GM18520 (cell line): ENCODE measurements at regions not wholly inside any gene's neighbourhood (a gene's known extent, or its start where the extent isn't known, plus 50 kb on each side); places are given as distances from the start of the nearest gene placed in this dataset.

Experiments used
- ATAC-seq: cut with Tn5 transposase; IDR thresholded peaks from one replicate; pipeline ENCODE4 v1.9.1; 2021; ENCODE audit not compliant: unreplicated experiment

DNA sequence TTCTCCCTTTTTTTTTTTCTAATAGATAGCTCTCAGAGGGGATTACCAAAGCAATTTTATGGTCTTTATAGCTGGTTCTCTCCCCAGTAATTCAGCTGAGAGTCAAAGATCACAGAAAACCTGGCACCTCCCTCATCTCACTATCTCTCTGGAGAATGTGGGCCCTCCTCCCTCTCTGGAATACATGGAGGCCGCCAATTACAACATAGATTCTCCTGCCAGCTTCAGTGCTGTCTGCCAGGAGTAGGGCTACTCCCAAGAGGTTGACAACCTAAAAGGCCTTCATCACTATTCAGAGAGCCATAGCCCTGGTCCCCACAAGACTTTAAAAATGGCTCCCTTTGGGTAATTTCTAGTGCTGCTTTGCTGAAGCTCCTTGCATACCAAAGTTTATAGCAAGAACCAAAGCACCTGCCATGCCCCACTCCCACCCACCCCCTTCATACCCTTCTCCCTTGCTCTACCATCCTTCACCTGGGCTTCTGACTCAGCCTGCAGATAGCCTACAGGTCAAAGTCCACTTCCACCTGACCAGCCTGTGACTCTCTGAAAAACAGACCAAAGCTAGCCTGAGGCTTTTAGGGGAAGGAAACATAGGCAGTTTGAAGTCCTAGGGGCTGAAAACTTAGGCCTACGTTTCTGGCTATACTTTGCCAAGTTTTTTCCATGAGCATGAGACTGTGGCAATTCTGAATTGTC lies 472.3 kb downstream of the TNS1 start:
- ATAC-seq: no peak

DNA sequence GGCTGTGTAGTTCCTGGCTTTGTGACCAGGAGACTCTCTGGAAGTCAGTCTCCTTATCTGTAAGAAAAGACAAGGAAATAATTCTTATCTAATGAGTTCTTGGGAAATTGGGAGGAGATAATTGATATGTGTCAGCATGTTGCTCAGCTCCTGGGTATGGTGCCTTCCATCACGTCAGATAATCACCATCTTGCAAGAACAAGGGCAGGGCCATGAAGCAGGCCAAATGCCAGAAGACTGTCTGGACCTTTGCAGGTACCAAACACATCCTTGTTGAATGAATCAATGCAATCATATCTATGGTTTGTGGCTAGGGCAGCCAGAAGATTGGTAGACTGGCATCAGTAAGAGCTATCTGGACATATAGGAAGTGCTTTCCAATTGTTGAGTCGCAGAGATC lies 473.5 kb downstream of the TNS1 start:
- ATAC-seq: no peak

DNA sequence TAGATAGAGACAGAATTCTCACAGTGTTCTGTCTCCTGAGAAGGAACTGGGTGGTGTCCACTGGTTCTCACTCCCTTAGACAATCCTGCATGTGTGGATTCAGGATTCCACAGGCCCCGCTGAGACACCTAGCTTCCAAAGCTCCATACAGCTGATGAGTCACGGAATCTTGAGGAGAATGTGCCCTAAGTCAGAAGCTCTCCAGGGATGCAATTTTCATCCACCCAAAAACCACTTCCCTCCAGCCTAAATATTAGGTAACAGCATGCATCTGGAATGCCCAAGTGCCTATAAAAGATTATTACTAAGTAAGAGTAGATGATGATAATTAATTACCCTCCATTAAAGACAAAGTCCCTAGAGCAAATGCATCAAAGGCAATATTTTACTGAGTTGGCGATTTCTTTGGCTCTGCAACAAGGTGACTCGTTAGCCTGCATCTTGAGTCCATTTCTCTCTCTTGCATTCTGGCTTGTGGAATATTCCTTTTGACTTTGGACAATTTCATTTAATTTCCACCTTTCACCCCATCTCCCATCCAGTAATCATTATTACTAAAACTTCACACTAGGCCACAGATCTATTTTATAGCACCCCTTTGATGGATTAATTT lies 475.1 kb downstream of the TNS1 start:
- no peak for ATAC-seq

DNA sequence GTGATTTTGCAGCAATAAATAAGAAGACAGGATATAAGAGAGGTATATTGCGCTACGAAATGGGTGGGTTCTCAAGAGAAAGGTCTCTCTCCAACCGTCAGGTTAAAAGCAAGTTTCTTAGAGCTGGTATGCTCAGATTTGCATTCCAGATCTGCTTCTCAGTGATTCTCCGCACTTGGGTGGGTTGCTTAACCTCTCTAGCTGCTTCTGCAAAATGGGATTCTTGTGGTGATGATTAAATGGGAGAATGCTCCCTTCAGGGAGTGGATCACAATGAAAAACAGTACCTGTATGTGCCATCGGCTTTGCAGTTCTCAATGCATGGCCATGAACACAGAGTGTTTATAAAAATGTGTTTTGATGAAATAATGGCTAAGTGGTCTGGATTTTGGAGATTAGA lies 477.7 kb downstream of the TNS1 start:
- no peak for ATAC-seq

DNA sequence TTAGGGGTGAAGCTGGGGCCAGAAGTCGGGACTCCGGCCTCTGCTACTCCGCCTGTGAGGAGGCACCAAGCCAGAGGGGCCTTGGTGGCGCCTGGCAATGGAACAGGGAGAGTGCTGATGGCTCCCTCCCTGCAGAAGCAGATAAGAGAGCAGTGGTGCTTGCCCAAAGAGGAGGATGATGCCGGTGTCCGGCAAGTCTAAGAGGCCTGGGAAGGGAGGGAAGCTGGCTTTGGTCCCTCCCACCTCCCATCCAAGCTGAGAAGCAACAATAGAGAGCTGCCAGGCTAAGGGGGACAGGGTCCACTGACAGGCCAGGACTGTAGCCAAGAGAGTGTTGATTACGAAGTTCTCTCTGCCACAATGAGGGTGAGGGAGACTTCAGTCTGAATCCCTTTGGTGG lies 479.5 kb downstream of the TNS1 start:
- no peak for ATAC-seq

DNA sequence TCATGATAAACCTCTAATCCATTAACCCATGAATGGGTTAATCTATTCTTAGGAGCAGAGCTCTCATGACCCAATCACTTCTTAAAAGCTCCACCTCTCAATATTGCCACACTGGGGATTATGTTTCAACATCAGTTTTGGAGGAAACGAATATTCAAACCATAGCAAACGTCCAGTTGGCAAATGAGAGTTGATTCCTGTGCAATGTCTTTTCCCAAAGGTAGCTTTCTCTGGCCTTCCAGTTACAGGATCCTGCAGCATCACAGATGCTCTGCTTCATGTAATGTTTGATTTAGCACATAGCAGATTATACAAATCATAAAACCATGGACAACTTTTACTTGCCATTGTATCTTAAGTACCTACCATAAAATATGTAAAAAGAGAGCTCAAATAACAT lies 481.0 kb downstream of the TNS1 start:
- no peak for ATAC-seq

DNA sequence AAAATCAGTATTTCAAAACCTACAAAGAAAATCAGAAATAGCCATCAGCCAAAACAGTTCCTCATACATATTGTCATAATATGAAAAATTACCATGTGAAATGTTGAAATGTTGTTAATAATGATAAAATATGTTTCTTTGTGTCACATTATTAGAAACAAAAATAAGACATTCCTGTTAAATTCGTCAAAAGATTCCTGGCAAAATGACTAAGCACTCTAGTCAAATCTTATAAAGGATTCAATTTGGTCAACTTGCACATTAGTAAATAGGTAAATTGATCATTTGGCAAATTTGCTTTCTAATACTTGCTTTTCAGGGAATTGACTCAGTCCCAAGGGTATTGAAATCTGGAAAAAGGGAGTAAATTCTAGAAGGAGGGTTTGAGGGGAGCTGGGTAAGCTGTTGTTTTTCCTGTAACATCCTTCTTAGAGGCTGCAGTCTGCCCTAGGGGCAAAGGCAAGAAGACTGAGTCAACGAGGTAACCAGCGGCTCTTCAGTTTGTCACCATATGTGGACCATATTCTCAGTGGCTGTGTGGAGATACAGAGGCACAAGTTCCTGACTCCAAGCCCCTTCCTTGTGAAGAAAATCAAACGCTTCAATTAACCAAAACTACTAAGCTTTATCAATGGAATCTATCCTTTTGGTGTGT lies 482.3 kb downstream of the TNS1 start:
- ATAC-seq: no peak

DNA sequence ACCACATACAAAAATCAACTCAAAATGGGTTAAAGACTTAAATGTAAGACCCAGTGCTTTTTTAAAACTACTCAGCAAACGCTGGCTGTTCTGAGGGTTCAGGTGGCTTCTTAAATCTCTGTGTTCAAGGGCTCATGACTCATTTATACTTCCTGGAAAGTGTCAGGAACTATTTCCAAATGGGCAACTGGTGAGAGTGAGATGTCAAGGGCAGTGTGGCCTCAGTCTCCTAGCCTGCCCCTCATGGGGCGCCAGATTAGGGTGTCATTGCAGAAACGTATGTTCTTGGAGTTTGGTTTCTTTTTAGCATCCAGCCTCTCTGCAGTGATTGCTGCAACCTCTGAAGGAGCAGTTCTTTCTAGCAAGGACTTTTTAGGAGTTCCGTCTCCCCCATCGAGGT lies 485.4 kb downstream of the TNS1 start:
- no peak for ATAC-seq

DNA sequence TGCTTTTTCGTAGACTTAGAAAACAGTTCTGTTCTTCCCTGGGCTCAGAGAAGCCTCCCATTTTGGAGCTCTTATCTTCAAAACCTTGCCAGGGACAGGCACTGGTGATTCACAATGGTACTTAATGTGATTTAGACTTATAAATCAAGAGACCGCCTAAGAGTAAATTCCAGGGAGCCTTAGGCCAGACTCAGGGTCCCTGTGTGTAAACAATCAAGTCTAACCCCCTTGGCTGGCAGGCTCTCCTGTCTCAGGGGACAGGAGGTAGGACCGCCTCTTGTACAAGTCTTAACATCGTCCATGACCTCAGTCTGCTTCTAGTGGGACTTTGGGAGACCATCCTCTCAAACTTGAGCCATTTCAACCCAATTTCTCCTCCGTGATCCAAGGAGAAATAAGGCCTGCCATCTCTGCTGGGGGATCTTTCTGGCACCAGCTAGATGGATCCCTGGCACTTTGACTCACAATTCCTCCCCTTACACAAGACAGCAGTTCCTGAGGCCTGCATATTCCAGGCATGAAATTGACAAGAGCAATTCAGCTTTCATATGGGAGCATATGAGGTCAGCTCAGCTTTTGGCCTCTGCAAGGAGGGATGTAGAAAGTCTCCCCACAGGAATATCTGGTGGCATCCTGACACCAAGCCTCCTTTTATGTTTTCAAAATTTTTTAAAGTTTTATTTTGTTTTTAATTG lies 487.0 kb downstream of the TNS1 start:
- ATAC-seq: no peak

DNA sequence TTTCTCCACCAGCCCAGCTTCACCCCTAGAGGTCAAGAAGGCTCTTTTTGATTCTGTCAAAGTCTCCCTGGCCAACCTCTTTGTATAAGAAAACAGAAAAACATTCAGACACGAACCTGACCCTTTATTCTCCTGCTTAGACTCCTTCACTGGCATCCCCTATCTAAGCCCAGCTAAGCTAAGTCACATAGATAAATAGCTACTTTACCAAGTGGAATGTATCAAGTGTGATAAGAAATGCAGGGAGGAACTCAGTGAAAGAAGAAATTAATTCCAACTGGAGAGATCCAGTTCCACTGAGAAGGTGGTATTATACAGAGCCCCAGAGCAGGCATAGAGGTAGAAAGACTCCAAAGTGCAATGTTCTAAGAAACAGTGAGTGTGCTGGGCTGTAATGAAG lies 489.5 kb downstream of the TNS1 start:
- no peak for ATAC-seq

DNA sequence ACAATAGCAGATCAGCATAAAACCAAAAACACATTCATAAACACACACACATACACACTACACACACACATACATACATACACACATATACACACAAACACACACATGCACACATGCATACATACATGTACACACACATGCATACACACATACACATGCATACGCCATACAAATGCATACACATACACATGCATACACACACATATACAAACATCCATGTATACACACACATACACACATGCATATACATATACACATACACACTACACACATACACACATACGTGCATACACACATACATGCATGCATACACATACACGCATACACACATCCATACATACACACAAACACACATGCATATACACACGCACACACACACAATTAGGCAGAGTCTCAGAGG lies 490.1 kb downstream of the TNS1 start:
- ATAC-seq: no peak

DNA sequence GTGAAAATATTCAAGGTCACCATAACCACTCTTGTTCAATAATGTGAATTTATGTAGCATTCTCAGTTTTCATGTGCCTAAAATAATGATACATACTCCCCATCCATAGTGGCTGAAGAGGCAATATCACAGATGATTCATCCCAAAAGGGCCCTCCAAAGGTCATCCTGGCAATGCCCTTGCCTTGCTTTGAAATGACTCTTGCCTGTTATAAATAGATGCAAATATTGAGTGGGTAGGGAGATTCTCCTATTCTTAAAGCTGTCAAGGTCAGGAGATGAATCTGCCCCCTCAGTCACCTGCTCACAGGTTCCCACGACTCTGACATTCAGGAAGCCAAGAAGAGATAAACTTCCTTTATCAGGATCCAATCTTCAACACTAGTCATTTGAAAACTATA lies 490.5 kb downstream of the TNS1 start:
- no peak for ATAC-seq

DNA sequence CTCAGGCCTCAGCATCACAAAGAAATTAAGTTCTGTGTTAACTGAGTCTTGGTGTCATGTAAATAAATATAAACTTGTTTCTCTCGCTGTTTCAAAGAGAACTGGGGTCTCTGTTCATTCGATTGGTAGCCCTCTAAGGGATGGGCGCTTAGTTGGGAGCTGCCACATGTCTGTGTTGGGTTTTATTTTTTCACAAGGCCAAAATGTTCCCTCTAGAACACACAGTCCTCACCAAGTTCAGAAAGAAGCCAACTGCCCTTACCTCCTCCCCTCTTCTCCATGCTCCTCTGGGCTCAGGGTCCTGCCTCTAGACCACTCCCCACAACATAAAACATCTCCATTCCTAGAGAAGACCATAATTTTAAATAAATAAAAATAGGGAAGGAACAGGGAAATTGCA lies 490.9 kb downstream of the TNS1 start:
- ATAC-seq: no peak

DNA sequence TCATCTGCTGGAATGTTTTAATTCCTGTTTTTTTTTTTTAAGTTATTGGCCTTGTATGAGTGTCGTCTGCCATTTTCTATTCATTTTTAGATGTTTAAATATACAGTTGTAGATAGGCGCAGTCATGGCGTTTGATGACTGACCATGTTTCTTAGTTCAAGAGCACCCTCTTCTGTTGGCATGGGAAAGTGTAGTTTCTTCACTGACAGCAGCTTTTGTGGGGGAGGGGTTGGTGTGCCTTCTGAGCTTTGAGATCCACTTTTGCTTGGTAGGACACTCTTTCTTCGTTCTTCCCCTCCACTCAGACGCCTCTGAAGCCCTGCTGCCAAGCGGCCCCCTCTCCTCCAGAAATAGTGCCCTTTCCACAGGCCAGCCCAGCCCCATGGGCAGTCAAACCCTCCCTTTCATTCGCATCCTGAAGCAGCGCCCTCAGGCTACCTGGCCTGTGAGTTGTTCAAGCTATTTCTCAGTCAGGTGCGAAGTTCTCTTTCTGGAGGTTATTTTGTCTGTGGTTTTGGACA lies 492.0 kb downstream of the TNS1 start:
- ATAC-seq: no peak

DNA sequence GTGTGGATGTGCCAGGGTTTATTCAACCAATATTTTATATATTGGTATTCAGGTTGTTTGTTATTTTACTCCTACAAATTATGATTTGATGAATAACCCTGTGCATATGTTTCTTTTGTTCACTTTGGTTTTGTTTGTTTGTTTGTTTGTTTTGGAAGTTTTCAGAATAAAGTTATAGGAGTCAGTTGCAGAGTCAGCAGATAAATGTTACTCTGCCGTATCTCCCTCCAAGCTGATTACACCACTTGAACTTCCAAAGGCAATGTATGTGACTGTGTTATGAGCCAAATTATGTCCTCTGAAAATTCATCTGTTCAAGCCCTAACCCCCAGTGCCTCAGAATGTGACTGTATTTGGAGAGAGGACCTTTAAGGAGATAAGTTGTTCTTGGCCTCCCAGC lies 497.5 kb downstream of the TNS1 start:
- no peak for ATAC-seq

DNA sequence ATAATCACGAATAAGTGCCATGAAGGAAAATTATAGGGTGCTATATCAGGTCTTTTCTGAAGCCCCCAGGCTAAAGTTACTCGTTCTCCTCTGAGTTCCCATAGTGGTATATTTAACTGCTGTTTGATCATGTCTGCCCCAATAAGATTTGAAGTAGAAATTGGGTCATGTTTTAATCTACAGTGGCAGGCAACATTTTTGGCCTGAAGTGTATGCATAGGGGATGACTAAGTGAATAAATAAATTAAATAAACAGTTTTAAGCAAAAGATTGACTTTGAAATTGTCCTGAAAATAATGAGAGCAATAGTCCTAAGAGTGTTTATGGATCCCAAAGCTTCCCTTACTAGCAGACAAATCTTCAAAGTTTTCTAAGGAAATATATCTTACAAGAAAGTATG lies 500.9 kb downstream of the TNS1 start:
- ATAC-seq: no peak

DNA sequence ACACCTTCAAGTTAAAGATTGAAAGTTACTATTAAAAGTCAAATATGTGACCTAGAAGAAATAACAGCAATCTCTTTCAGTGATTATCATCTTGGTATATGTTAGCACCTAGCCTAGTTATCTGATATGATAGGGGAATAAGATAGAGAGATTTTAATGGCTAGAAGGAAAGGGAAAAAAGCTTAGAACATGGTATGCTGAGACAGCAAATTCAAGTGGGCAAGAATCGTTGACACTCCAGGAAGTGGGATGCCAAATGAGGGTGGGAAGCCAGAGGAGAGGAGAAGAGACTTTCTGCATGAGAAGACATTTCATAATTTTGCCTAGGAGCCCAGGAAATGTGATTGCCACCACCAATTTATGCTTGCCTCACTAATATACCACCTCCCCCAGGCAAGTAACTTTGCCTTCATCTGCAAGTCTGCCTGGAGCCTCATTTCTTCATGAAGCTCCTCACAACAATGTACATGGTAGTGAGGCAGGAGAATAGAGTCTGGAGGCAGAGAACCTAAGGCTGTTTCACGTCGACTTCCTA lies 504.9 kb downstream of the TNS1 start:
- no peak for ATAC-seq

DNA sequence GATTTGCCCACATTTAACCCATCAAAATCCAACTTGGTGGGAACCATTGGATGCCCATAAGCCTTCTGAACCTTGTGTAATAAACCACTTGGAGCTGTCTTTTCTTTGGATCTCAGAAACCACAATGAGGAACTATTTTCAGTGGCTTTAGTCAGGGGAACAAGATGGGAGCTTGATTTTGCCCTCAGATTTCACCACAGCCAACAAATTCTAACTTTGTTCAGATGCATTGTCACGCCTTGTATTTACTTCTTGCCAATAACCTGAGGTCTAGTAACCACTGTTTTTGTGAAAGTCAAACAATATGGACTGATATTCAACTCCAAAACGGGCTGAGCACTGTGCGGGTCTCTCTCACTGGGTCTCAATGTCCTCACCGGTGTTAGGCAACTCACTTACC lies 508.2 kb downstream of the TNS1 start:
- ATAC-seq: no peak

DNA sequence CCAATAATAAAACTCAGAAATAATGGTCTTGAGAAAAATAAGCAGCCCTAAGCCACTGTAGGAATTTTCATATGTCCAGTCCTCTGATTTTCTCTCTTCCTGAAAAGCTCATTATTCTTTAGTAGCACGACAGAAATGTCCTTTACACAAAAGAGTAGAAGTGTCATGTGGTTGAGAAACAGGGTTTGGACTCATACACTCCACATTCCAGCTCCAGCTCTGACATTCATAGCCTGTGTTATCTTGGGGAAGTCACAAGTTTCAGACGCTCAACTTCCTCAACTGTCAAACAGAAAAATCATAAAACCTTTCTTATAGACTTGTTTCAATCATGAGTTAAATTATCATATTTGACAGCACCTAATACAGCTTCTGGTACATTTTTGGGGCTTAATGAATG lies 511.5 kb downstream of the TNS1 start:
- no peak for ATAC-seq

DNA sequence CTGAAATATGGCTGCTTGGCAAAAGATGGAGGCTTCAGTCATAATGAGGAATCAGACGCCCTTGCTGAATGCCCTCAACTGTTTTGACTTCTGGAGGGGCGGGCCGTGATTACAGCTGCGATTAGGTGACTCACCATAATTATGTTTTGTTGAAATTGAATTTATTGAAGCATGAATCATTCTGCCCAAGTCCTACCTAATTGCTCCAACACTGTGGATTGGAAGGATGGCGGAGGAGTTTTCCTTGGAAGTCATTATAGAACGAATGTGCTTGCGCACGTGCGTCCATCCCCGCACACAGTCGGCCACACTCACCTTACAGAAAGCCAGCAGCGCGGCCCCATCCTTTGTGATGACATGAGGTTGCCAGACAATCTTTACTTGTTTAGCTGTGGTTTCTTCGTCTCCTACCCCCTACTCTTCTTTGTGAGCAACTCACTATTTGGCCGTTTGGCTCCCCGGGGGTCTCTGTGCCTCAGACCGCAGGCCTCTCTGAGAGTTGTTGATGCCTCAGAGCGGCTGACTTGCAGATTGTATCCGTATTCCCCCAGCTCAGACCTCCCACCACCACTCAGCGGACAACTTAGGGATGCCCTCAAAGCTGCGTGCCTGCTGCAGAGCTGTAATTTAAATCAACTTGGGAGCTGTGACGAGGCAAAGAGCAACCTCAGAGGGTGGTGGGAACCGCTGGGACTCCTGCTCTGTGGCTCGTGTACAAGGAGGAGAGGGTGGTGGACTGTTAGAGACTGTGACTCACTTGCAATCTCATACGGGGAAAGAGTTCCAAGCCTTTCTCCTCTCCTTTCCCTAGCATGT lies 513.4 kb downstream of the TNS1 start:
- no peak for ATAC-seq

DNA sequence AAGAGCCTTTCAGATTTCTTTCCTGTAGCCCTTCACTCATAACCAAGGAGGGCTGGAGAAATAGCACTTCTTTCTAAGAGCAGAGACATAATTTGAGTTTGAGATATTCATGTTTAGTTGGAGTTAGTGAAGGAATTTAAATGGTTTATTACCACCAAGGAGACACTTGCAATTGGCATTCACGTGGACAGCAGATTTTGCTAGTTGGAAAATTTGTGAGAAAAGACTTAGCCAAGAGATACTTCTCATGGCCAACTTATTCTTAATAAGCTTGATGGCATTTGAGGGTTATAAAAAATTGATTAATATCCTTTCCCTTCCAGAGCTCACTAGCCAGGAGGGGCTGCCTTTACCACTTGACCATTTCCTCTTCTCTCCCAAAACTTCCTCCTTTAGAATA lies 518.7 kb downstream of the TNS1 start:
- ATAC-seq: no peak
